ENCODE measurements at regions not wholly inside any gene's neighbourhood (a gene's known extent, or its start where the extent isn't known, plus 50 kb on each side); places are given as distances from the start of the nearest gene placed in this dataset.

DNA sequence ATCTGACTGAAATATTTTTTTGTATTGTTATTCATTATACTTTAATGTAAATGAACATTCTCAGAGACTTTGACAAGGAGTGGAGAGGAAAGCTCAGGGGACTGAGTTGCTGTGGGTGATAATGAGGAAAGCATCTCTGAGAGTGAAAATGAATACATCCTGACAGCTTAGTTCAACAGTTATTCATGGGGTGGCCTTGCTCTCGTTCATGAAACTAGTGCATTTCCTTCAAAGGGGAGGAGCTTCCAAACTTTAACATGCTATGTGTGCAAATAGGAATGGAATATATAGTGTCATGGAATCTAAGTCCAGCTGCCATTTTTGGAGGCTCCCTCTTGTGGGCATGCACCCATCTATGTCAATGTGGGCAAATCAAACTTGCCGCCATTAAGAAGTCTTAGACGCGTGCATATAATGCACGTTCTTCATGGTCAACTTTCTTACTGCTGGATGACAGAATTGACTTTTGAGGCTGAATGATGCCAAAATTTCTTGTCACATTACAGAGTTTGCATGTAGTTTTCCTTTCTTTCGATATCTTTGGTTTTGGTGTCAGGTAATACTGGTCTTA is 124.3 kb upstream of the TMEM170B start:
- no peak for TF ChIP-seq ZFX (IDR thresholded peaks at IDR 0.05; ENCODE audit: borderline replicate concordance)
- TF ChIP-seq, protein P1, sequence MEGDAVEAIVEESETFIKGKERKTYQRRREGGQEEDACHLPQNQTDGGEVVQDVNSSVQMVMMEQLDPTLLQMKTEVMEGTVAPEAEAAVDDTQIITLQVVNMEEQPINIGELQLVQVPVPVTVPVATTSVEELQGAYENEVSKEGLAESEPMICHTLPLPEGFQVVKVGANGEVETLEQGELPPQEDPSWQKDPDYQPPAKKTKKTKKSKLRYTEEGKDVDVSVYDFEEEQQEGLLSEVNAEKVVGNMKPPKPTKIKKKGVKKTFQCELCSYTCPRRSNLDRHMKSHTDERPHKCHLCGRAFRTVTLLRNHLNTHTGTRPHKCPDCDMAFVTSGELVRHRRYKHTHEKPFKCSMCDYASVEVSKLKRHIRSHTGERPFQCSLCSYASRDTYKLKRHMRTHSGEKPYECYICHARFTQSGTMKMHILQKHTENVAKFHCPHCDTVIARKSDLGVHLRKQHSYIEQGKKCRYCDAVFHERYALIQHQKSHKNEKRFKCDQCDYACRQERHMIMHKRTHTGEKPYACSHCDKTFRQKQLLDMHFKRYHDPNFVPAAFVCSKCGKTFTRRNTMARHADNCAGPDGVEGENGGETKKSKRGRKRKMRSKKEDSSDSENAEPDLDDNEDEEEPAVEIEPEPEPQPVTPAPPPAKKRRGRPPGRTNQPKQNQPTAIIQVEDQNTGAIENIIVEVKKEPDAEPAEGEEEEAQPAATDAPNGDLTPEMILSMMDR (IDR thresholded peaks at IDR 0.05): no peak
- H3K27ac ChIP-seq: no peak overlapping the region

DNA sequence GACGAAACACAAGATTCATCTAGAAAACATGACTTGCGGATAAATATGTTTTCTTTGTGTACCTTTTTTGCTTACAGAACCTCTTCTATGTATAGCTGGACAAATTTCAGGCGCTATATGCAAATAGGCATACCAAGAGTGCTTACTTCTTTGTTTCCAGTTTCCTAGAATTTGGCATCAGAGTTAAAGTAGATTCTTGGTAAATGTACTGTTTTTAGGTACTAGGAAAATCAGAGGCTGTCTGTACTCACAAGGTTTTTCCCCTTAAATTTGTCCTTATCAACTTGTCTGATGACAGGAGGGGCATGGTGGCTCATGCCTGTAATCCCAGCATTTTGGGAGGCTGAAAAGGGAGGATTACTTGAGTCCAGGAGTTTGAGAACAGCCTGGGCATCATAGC is 124.9 kb upstream of the TMEM170B start:
- no peak overlapping the region for H3K27ac ChIP-seq
- no peak for TF ChIP-seq ZFX (IDR thresholded peaks at IDR 0.05; ENCODE audit: borderline replicate concordance)
- TF ChIP-seq, protein P1 (IDR thresholded peaks at IDR 0.05): no peak

DNA sequence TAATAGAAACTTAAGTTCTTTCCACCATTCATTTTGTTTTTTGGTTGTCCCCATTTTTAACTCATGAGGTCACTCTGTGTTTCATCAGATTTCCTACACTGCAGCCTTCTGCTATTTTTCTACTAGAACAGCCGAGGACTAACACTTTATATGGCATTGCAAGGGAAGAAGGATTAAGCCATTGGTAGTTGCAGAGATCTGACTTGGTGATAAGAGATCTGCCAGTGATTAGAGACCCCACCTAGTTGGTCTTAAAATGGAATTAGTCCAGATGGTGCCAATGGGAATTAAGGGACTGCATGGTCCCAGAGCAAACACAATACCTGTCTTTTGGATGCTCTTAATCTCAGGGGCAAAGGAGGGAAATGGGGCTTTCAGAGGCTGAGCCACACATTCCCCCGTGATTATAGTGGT is 125.5 kb upstream of the TMEM170B start:
- TF ChIP-seq, protein P1 (IDR thresholded peaks at IDR 0.05): no peak
- TF ChIP-seq ZFX (IDR thresholded peaks at IDR 0.05; ENCODE audit: borderline replicate concordance): no peak
- H3K27ac ChIP-seq: no peak overlapping the region

DNA sequence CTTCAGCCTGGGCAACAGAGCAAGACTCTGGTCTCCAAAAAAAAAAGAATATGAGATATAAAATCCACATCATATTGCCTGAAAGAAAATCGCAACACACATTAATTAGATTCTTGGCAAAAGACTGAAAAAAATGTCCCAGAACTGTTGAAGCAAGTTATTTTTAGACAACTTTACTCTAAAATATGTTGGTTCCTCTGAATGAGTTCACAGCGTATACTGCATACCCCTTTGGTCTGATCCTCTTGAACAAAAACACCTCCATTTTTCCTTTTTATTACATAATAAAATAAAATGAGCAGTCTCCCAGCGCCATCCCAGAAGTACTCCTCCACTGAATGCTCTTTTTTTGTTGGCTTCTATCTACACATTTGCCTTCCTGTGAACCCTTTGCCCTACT is 126.0 kb upstream of the TMEM170B start:
- TF ChIP-seq, protein P1 (IDR thresholded peaks at IDR 0.05): no peak
- no peak for TF ChIP-seq ZFX (IDR thresholded peaks at IDR 0.05; ENCODE audit: borderline replicate concordance)
- no peak overlapping the region for H3K27ac ChIP-seq

DNA sequence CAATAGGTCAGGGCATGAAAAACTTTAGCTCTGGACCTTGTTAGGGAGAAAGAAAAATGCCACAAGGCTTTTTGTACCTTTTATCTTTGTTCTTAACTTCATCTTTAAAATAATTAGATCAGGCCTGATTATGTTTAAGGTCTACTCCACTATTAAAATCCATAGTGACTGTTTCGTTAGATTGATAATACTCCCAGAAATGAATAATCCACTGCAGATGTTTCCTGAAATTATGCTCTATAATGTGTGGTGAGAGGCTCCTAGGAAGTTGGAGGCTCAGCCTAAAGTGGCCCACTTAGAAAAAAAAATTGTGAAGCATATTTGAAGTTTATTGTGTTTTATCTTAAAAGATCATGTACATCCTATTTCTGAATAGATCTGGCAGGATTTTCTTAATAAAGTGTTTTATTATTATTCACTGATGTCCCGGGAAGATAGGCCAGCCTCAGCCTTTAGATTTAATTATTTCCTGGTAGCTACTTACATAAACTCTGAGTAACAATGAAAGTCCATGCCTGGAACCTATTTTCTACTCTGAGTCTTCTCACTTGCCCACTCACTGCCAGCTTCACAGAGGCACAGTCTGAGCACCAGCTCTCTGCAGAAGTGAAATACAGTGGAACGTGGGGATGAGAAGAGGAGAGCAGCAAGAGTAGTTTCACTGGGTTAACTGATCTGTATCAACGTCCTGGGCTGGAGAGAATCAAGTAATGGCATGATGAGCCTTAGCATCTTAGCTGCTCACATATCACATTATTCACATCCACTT is 126.8 kb upstream of the TMEM170B start:
- no peak for TF ChIP-seq ZFX (IDR thresholded peaks at IDR 0.05; ENCODE audit: borderline replicate concordance)
- TF ChIP-seq, protein P1 (IDR thresholded peaks at IDR 0.05): no peak
- H3K27ac ChIP-seq: no peak overlapping the region

DNA sequence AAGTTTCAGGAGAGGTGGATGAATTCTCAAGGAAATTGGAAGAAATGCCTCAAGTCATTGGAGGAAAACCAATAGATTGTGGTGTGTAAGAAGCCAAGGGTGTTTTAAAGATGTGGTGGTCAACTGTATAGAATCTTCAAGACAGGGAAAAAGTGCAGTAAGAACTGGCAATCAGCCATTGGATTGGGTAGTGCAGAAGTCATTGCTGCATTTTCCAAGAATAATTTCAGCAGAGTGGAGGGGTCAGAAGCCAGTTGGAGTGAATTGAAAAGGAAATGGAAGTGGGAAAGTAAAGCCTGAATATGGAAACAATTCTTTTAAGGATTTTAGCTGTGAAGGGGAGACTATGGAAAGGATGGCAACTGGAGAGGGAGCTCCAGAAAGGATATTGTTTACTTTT is 128.2 kb upstream of the TMEM170B start:
- H3K27ac ChIP-seq: no peak overlapping the region
- no peak for TF ChIP-seq ZFX (IDR thresholded peaks at IDR 0.05; ENCODE audit: borderline replicate concordance)
- TF ChIP-seq, protein P1 (IDR thresholded peaks at IDR 0.05): no peak

DNA sequence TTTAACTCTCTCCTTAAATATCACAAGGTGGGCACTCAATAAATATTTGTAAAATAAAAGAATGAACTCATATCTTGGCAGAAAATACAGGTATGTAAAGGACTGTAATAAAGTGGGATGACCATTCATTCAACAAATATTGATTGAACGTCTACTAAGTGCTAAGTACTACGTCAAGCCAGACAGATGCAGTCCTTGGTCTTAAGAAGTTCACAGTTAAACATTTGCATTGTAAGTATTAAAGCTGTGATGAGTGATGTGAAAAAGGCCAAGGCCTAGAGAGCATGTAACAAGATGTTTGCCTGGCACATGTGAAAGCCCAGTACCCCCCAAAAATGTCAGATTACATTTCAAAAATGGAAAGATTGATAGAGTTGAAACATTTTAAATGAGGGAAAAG is 130.1 kb upstream of the TMEM170B start:
- no peak overlapping the region for H3K27ac ChIP-seq
- TF ChIP-seq, protein P1 (IDR thresholded peaks at IDR 0.05): no peak
- TF ChIP-seq ZFX (IDR thresholded peaks at IDR 0.05; ENCODE audit: borderline replicate concordance): no peak
